Erythroblast (primary cell): ENCODE measurements at regions not wholly inside any gene's neighbourhood (a gene's known extent, or its start where the extent isn't known, plus 50 kb on each side); places are given as distances from the start of the nearest gene placed in this dataset.

ENCODE experiments used
- GATA1 ChIP-seq: IDR thresholded peaks from 2 replicates; pipeline ENCODE4 v1.6.1; 2011; ENCODE audit warnings: low read depth, mild to moderate bottlenecking, control low read depth, low read length, moderate library complexity
- POLR2A ChIP-seq: IDR thresholded peaks from 2 replicates; pipeline ENCODE4 v1.6.1; 2011; ENCODE audit warnings: mild to moderate bottlenecking, low read length

DNA sequence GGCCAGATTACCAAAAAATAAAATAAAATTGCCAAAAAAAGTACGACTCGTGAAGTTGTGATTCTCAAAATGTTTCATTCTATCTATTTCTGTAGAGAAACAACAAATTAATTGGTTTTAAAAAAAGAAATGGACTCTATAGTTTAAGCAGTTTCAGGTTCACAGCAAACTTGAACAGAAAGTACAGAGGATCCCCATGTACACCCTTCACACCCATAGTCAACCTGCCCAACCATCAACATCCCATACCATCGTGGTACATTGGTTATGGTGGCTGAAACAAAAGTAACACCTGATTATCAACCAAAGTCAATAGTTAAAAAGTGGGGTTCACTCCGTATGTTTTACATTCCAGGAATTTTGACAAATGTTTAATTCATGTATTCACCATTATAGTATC, 496.1 kb downstream of the ANKRD7 start:
- TF ChIP-seq POLR2A (no peak), GATA1 (no peak)
